ENCODE measurements at regions not wholly inside any gene's neighbourhood (a gene's known extent, or its start where the extent isn't known, plus 50 kb on each side); places are given as distances from the start of the nearest gene placed in this dataset.

- no peak for TF ChIP-seq CHD7 (IDR thresholded peaks at IDR 0.05; ENCODE audit: insufficient replicate concordance, low read length)
- no peak for TF ChIP-seq SP4 (IDR thresholded peaks at IDR 0.05; ENCODE audit: low read length)
- TF ChIP-seq SIN3A (conservative IDR thresholded peaks at IDR 0.05 in 1 of 2, IDR thresholded peaks at IDR 0.05 in 1 of 2; ENCODE audit: low read depth in 1 of 2, low read length in 2 of 2) = no peak
Measured at GRCh38 chr3:124131580-124131979, 139.7 kb upstream of the ROPN1 start (continued).
